Prostate gland (tissue), 2 donors: ENCODE measurements at regions not wholly inside any gene's neighbourhood (a gene's known extent, or its start where the extent isn't known, plus 50 kb on each side); places are given as distances from the start of the nearest gene placed in this dataset.

Experiments used
- DNase-seq: peaks from one replicate; pipeline ENCODE4 v3.0.0-alpha.2; 2019; ENCODE audit warnings: low spot score
- H3K27ac ChIP-seq, 2 donors: fragments of 200-600 bp; sonication (generic); 2 replicates each; pipeline ENCODE4 v1.5.1; 2017 to 2019
- H3K27me3 ChIP-seq: fragments of 200-600 bp; sonication (generic); replicated peaks from 2 replicates; pipeline ENCODE4 v1.5.1; 2019; ENCODE audit not compliant: insufficient read depth
- H3K36me3 ChIP-seq, 2 donors: fragments of 200-600 bp; sonication (generic); 1 replicate in 1 of 2; 2 replicates in 1 of 2; pipeline versions ENCODE4 v1.5.1 to v1.8.1; 2017 to 2019
- H3K4me1 ChIP-seq: fragments of 200-600 bp; sonication (generic); replicated peaks from 2 replicates; pipeline ENCODE4 v1.5.1; 2019
- H3K4me3 ChIP-seq, 2 donors: fragments of 200-600 bp; sonication (generic); 2 replicates each; pipeline ENCODE4 v1.5.1; 2017 to 2019
- H3K9me3 ChIP-seq: fragments of 200-600 bp; sonication (generic); 2 replicates; pipeline ENCODE4 v1.5.1; 2017
- POLR2A ChIP-seq: fragments of 450-650 bp; IDR thresholded peaks from one replicate; pipeline ENCODE4 v1.6.1; 2016; ENCODE audit warnings: antibody characterized with exemption, mild to moderate bottlenecking
- POLR2AphosphoS5 ChIP-seq: sonication (generic); formaldehyde crosslinking; IDR thresholded peaks from one replicate; pipeline ENCODE4 v1.6.1; 2017; ENCODE audit warnings: antibody characterized with exemption
- WGBS: methylation state at CpG from one replicate; pipeline ENCODE4 v1.1.5; 2018; 5-methylcytosine and 5-hydroxymethylcytosine counted together
- intact Hi-C: fragments of 100-400 bp; cut with DNase I; formaldehyde crosslinking; loops from one replicate; pipeline ENCODE4 v1.14.2; 2022
- TF ChIP-seq, protein P1 (sequence below), 4 experiments: fragments of 200-600 bp in 2 of 4; fragments of 450-650 bp in 2 of 4; sonication (generic) in 2 of 4; IDR thresholded peaks; 1 replicate in 3 of 4; 2 replicates in 1 of 4; pipeline ENCODE4 v1.5.1; 2016 to 2019; ENCODE audit warnings: antibody characterized with exemption in 4 of 4, mild to moderate bottlenecking in 2 of 4, moderate library complexity in 2 of 4

DNA sequence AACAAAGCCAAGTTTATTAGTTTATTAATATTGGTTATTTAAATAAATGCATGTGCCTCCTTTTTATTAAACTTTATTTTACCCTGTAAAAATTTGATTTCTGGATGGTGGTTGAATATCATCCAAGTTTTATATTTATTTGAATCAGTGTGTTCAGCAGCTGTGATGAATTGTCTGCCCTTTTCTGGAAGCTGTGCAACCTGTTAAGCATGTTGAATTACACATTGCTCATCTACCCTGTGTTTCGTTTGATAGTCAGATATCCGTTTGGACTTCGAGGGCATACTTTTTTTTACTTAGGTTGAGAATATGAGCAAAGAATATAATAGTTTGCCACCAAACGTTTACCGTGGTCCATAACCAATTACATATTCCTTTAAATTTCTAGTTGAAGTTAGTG is 95.8 kb upstream of the TENM3 start:
- no peak for DNase-seq
- Histone ChIP-seq H3K4me3 (no peak overlapping the region), H3K27ac (no peak overlapping the region), H3K36me3 (no peaks in the 10 kb centered on the region), H3K27me3 (no peaks in the 10 kb centered on the region), H3K4me1 (peaks cover 5% of the 10 kb centered on the region), H3K9me3 (no peaks in the 10 kb centered on the region)
- intact Hi-C loops, result no loop called here
- 59% methylated on average over 5 of the region's 5 CpGs for WGBS
- TF ChIP-seq POLR2AphosphoS5 (no peak), POLR2A (no peak)
- TF ChIP-seq, protein P1, sequence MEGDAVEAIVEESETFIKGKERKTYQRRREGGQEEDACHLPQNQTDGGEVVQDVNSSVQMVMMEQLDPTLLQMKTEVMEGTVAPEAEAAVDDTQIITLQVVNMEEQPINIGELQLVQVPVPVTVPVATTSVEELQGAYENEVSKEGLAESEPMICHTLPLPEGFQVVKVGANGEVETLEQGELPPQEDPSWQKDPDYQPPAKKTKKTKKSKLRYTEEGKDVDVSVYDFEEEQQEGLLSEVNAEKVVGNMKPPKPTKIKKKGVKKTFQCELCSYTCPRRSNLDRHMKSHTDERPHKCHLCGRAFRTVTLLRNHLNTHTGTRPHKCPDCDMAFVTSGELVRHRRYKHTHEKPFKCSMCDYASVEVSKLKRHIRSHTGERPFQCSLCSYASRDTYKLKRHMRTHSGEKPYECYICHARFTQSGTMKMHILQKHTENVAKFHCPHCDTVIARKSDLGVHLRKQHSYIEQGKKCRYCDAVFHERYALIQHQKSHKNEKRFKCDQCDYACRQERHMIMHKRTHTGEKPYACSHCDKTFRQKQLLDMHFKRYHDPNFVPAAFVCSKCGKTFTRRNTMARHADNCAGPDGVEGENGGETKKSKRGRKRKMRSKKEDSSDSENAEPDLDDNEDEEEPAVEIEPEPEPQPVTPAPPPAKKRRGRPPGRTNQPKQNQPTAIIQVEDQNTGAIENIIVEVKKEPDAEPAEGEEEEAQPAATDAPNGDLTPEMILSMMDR (IDR thresholded peaks at IDR 0.05), result no peak

DNA sequence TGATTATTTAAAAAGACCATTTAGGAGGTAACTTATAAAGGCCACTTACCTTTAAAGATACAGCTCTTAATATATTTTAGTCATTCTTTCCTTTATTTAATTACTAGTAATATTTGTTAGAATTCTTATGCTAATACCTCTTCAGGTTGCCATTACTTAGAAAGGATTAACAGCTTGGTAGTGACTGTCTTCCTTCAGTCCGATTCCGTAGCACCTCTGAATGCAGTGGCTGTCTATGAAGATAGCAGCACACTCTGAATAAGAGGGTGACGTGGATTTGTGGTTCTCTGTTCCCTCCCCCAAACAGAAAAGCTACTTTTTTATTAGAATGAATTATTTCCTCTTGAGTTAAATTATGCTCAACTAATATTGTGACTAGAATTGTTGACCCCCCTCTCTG is 92.6 kb upstream of the TENM3 start:
- DNase-seq, result no peak
- no peaks in the 10 kb centered on the region for H3K4me1 ChIP-seq
- intact Hi-C loops, result no loop called here
- H3K27me3 ChIP-seq, result no peaks in the 10 kb centered on the region
- H3K4me3 ChIP-seq, result no peak overlapping the region
- TF ChIP-seq, protein P1 (IDR thresholded peaks at IDR 0.05), result no peak
- TF ChIP-seq POLR2AphosphoS5 (no peak), POLR2A (no peak)
- H3K27ac ChIP-seq, result no peak overlapping the region
- no peaks in the 10 kb centered on the region for H3K9me3 ChIP-seq
- H3K36me3 ChIP-seq, result no peaks in the 10 kb centered on the region
- WGBS, result 95% methylated on average over 3 of the region's 3 CpGs

DNA sequence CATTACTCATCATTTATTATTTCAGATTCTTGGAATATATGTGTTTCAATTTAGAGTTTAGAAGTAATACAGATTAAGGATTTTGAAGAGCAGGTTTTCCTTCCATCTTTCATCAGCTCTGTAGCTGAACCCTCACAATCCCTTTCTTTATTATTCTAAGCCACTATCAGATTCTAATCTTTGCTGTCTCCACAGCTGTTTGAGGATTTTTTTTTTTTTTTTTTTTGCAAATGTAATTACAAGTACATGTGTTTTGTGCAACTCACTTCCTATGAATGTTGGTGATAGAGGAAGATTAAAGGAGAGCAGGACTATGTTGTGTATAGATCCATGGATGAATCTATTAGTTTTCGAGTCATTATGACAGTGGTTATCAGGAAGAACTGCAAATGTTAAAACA is 87.4 kb upstream of the TENM3 start:
- 96% methylated on average over 1 of the region's 1 CpG for WGBS
- TF ChIP-seq, protein P1 (IDR thresholded peaks at IDR 0.05), result no peak
- TF ChIP-seq POLR2AphosphoS5 (no peak), POLR2A (no peak)

DNA sequence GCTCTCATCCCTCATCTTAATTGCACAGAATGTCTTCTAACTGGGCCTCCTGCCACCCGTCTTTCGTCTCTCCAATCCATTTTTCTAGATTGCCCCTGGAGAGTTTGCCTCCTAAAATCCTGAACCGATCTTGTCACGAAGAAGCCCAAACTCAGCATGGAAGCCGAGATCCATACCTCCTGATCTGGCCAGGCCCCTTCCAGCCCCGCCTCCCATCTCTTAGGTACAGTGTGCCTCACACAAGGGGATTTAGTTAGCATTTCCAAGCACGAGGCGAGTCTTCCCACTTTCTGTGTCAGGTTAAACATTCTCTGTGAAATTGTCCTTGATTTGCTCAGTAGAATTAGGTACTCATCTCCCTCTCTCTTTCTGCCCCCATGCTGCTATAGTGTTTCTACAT is 80.0 kb upstream of the TENM3 start:
- Histone ChIP-seq H3K9me3 (no peaks in the 10 kb centered on the region), H3K4me3 (no peak overlapping the region), H3K4me1 (no peaks in the 10 kb centered on the region), H3K36me3 (no peaks in the 10 kb centered on the region), H3K27me3 (no peaks in the 10 kb centered on the region), H3K27ac (no peak overlapping the region)
- no peak for DNase-seq
- 77% methylated on average over 8 of the region's 8 CpGs for WGBS
- no peak for TF ChIP-seq POLR2AphosphoS5
- no peak for TF ChIP-seq POLR2A
- TF ChIP-seq, protein P1 (IDR thresholded peaks at IDR 0.05), result no peak
- intact Hi-C loops, result no loop called here

More for the DNA sequence above, 87.4 kb upstream of the TENM3 start:
- Histone ChIP-seq H3K36me3 (no peaks in the 10 kb centered on the region), H3K27me3 (no peaks in the 10 kb centered on the region), H3K4me3 (no peak overlapping the region), H3K9me3 (no peaks in the 10 kb centered on the region), H3K4me1 (no peaks in the 10 kb centered on the region), H3K27ac (no peak overlapping the region)
- DNase-seq, result no peak
- intact Hi-C loops, result no loop called here

DNA sequence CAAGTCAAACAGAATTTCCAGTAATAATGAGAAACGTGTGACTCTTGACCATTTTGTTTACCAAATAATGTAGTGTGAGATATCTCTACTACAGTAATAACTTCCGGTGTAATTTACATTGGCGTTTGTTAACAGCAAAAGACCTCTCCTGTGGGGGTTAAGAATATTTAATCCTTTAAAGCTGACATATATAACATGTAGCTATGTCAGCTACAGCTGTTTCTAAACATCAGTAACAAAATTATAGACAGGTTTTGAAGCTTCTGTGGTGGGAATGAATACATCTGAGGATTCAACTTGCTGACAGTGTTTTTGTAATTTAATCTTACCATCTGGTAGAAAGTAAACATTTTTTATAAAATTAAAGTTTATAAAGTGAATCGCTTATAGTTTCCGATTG is 73.6 kb upstream of the TENM3 start:
- H3K9me3 ChIP-seq, result no peaks in the 10 kb centered on the region
- no peaks in the 10 kb centered on the region for H3K36me3 ChIP-seq
- no peak overlapping the region for H3K4me3 ChIP-seq
- no peaks in the 10 kb centered on the region for H3K27me3 ChIP-seq
- no peaks in the 10 kb centered on the region for H3K4me1 ChIP-seq
- H3K27ac ChIP-seq, result no peak overlapping the region
- 61% methylated on average over 5 of the region's 5 CpGs for WGBS
- TF ChIP-seq, protein P1 (IDR thresholded peaks at IDR 0.05), result no peak
- TF ChIP-seq POLR2AphosphoS5 (no peak), POLR2A (no peak)
- no peak for DNase-seq
- intact Hi-C loops, result no loop called here
